ENCODE measurements at regions not wholly inside any gene's neighbourhood (a gene's known extent, or its start where the extent isn't known, plus 50 kb on each side); places are given as distances from the start of the nearest gene placed in this dataset.
A peak's percentile ranks its signal among the peaks of the same experiment; 100 is the strongest.

- DNase-seq (ENCODE audit: low read depth): no peak
- no peak for TF ChIP-seq CTCF (IDR thresholded peaks at IDR 0.05; ENCODE audit: insufficient read depth, low read depth, low read length, missing control alignments)
- H3K4me3 ChIP-seq (ENCODE audit: low read length): no peak overlapping the region
Observed at GRCh38 chr2:136422512-136422911, 304.6 kb upstream of the CXCR4 start.

GRCh38 chr2:136420346-136420745 is 302.4 kb upstream of the CXCR4 start:
- DNase-seq (ENCODE audit: low read depth): no peak
- no peak for TF ChIP-seq CTCF (IDR thresholded peaks at IDR 0.05; ENCODE audit: insufficient read depth, low read depth, low read length, missing control alignments)
- no peak overlapping the region for H3K4me3 ChIP-seq (ENCODE audit: low read length)

- no peak for DNase-seq (ENCODE audit: low read depth)
- H3K4me3 ChIP-seq (ENCODE audit: low read length): no peak overlapping the region
- no peak for TF ChIP-seq CTCF (IDR thresholded peaks at IDR 0.05; ENCODE audit: insufficient read depth, low read depth, low read length, missing control alignments)
Observed at GRCh38 chr2:136411946-136412345, 294.0 kb upstream of the CXCR4 start.

GRCh38 chr2:136410673-136411072 is 292.7 kb upstream of the CXCR4 start:
- no peak for DNase-seq (ENCODE audit: low read depth)
- no peak for TF ChIP-seq CTCF (IDR thresholded peaks at IDR 0.05; ENCODE audit: insufficient read depth, low read depth, low read length, missing control alignments)
- no peak overlapping the region for H3K4me3 ChIP-seq (ENCODE audit: low read length)

GRCh38 chr2:136408795-136409194 is 290.8 kb upstream of the CXCR4 start:
- H3K4me3 ChIP-seq (ENCODE audit: low read length): no peak overlapping the region
- TF ChIP-seq CTCF (IDR thresholded peaks at IDR 0.05; ENCODE audit: insufficient read depth, low read depth, low read length, missing control alignments): no peak
- DNase-seq (ENCODE audit: low read depth): no peak

- no peak for TF ChIP-seq CTCF (IDR thresholded peaks at IDR 0.05; ENCODE audit: insufficient read depth, low read depth, low read length, missing control alignments)
- peak; percentile 2 for DNase-seq (ENCODE audit: low read depth)
- no peak overlapping the region for H3K4me3 ChIP-seq (ENCODE audit: low read length)
Observed at GRCh38 chr2:136407952-136408318, 290.0 kb upstream of the CXCR4 start.

- no peak for TF ChIP-seq CTCF (IDR thresholded peaks at IDR 0.05; ENCODE audit: insufficient read depth, low read depth, low read length, missing control alignments)
- DNase-seq (ENCODE audit: low read depth): no peak
- H3K4me3 ChIP-seq (ENCODE audit: low read length): no peak overlapping the region
Observed at GRCh38 chr2:136407117-136407951, 289.4 kb upstream of the CXCR4 start.

All from epithelial cell of esophagus (primary cell).